HEK293 (cell line): ENCODE measurements at regions not wholly inside any gene's neighbourhood (a gene's known extent, or its start where the extent isn't known, plus 50 kb on each side); places are given as distances from the start of the nearest gene placed in this dataset.

Source experiments
- ELK4 ChIP-seq: IDR thresholded peaks from 2 replicates; pipeline ENCODE4 v1.6.1; 2011; ENCODE audit warnings: mild to moderate bottlenecking, low read depth, low read length, borderline replicate concordance
- ZNF423 ChIP-seq: fragments of 450-650 bp; formaldehyde crosslinking; IDR thresholded peaks from 2 replicates; pipeline ENCODE4 v1.5.1; 2016; ENCODE audit warnings: missing biosample characterization, missing genetic modification characterization
- ZNF510 ChIP-seq: fragments of 450-650 bp; formaldehyde crosslinking; IDR thresholded peaks from 2 replicates; pipeline ENCODE4 v1.5.1; 2018; ENCODE audit warnings: mild to moderate bottlenecking, missing genetic modification characterization, missing biosample characterization; ENCODE audit not compliant: insufficient replicate concordance

- TF ChIP-seq ELK4 (no peak), ZNF423 (tag by site-specific recombination) (no peak), ZNF510 (no peak)
Measured at GRCh38 chr14:75374911-75375310, 52.9 kb upstream of the JDP2 start.
